ENCODE measurements at regions not wholly inside any gene's neighbourhood (a gene's known extent, or its start where the extent isn't known, plus 50 kb on each side); places are given as distances from the start of the nearest gene placed in this dataset.

DNA sequence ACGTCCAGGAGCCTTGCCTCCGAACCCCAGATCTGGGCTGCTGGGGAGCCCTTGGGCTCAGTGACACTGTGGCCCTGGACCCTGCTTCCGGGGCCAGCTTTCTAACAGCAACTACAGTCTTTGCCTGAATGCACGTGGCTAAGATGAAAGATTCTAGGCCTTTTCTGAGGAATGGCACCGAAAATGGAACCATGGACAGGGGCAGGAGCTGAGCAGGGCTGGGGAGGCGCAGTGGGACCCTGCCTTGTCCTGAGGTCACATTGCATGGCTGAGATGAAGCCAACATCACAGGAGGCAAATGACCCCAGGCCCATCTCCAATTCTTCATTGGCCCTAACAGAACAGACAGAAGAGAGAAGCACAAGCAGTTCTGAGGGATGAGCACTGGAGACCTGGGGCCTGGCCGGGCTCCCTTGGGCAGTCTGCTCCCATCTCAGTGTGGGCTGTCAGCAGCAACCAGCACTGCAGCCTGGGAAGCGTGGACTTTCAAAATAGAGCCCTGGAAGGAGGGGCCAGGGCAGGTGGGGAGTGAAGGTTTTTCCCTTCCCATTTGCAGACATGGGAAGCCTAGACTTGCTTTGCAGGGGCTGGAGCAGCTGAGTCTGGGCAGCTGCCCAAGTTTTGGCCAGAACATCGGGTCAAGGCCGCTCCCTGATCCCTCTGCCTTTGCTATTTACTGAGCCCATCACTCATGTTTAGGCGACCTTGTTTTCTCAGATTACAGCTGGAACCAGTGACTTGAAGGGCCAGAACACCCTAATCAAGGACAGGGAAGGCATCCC lies 114.4 kb upstream of the TCERG1L start:
- no peak for DNase-seq

DNA sequence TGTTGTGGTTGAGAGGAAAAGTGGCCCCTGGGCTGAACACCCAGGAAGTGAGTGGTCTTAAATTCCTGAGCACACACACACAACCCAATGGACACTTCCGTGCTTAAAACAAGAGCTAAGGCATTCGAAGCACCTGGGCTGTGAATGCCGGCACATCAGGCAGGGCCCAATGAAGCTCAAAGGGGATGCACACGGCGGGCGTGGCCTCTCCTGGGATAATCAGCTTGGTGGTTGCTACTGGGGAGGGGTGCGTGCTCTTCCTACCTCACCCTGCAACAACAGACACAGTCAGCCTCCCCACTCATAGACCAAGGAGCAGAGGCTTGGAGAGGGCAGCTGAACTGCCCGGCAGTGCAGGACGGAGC lies 115.0 kb upstream of the TCERG1L start:
- no peak for DNase-seq

DNA sequence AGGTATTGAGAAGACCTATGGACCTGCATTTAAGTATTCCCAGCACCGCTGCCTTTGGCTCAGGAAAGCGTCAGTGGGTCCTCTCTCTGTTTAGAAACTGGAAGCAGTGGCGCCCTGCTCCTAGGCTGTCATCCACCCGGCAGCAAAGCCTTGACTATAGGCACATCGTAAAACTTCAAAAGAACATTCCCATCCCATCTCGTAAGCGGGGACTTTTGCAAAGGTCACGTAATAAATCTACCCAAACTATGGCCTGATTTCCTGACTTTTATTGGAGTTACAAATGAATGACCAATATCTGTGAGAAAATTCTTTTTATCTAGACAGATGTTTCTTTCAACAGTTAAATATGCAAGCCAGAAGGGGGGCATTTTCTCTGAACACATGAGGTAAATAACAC lies 115.8 kb upstream of the TCERG1L start:
- no peak for DNase-seq

DNA sequence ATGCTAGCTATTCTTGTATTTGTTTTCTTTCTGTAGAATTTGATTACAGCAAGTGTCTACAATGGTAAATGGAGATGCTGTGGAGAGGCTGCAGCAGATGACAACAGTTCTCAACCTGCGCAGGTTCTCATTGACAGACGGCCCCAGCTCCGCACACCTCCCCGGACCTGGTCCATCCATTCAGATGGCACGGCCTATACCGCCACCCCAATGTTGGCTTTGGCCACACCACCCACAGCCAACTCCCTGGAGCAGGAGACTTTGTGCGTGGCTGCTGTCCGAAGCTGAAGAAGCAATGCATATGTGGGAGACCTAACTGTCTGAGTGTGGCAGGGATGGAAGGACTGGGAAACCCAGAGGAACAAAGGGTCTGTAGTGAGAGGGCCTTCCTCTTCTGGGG lies 116.4 kb upstream of the TCERG1L start:
- DNase-seq: no peak

DNA sequence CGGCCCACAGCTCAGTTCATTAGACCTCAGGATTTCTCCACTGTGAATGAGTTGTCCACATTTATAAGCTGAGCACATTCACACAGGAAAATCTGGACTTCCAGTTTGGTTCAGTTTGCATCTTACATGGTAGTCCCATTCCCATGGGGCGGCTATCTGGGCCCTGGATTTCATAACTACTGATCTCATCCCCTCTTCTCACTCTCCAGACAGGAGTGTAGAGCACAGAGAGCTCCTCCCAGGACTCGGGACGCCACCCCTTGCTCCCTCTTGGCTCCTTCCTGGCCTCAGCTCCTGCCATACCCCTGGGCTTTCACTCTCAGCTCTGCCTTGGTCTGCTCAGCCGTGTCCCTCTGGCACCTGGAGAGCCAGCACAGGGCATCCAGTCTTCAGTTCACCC lies 117.6 kb upstream of the TCERG1L start:
- DNase-seq: no peak

DNA sequence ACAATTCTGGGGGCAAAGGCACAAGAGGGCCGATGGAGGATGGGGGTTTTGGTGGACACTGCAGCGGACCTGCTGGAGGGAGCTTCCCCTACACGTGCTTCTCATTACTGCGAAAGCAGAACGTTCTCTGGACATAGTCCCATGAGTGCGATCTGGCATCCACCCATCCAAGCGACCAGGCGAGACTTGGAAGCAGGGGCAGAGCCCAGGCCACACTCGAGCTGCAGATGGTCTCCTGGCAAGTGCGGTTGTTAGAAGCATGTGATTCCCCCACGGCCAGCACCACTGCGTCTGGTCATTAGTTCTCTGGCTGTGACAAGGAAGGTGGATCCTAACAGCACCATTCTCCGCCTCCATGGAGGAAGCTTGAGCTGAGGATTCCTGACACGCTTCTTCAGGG lies 118.4 kb upstream of the TCERG1L start:
- DNase-seq: no peak

DNA sequence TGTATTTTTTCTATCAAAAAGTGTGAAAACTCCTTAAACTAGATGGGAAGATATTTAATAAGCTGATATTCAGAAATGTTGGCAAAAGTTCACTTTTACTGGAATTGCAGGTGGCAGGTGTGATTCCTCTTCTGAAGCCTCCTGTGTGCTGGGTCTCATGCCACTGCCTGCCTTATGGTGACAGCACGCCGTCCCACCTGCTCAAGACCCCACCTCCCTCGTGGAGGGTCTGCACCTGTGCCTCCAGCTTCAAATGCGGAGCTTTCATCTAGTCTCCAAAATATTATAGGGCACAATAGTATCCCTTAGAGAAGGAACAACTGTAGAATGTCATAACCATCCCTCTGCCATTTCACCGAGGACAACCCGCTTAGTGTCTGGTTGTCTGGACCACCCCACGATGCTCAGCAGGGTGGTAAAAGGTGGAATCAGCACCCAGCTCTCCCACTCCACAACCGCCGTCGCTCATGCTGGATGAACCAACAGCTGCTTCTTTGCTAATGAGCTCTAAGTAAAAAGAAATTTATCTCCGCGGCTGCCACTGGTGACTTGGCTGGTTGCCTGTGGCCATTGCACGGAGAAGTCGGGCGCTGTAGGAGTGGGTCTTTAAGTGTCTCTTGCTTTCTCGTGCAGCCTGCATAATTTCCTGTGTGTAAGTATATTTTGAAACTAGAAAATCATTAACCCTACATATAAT lies 119.3 kb upstream of the TCERG1L start:
- no peak for DNase-seq

DNA sequence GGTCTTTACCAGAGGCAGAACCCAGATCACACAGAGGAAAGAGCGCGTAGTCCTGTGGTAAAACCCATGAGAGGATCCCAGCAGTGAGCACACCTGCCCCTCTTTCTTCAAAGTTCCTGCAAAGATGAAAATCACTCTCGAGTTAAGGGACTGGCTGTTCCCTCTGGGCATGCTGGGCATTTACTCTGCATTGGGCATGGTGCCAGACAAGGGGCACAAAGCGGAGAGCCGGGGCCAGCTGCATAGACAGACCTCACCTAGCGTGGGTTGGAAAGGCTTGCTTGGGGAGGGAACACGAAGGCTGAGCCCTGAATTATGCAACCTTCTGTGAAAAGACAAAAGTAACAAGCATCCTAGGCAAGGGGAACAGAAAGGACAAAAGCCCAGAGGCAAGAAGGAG lies 120.0 kb upstream of the TCERG1L start:
- no peak for DNase-seq

DNA sequence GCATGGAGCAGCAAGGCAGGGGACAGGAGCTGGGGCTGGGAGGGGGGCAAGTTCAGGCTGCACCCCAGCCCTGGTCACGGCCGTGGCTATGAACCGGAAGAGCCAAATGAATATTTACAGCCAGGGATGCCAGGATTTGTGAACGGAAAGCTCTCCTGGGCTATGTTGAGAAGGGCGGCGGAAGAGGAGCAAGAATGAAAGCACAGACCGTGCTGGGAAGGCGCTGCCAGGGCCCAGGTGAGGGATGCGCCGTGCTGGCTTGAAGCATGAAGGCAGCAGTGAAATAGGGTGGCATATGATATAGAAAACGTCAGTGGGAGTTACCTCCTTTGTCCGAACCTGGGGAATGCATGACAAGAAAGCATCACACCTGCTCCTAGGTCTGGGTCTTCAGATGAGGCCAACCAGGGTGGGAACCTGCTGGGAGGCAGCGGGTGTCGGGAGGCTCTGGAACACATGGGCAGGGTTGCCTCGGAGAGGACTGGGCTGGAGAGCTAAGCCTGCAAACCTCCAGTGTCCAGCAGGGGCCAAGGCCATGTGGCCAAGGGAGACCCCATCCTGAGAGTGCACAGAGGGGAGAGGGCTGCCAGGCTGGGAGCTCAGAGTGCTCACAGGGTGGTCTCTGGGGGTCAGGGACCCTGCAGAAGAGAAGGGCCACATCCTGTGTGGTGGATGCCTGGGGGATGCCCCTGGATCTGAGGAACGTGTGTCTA lies 120.6 kb upstream of the TCERG1L start:
- no peak for DNase-seq

DNA sequence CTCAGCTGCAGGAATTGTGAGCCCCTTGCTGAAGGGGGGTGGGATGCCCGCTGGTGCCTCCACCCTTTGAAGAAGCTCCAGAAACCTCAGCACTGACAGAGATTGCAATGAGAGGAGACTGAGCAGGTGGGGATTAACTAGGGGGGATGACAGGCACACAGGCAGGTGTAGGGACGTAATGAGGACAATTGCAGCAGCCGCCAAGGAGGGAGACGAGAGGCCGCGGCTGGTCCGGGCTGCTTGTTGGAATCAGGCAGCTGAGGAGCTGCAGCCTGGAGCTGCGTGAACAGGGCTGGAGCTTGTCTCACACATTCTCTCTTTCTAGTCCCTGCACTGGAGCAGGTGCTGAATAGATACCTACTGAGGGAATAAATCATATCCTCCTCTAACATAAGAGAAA lies 122.0 kb upstream of the TCERG1L start:
- no peak for DNase-seq

DNA sequence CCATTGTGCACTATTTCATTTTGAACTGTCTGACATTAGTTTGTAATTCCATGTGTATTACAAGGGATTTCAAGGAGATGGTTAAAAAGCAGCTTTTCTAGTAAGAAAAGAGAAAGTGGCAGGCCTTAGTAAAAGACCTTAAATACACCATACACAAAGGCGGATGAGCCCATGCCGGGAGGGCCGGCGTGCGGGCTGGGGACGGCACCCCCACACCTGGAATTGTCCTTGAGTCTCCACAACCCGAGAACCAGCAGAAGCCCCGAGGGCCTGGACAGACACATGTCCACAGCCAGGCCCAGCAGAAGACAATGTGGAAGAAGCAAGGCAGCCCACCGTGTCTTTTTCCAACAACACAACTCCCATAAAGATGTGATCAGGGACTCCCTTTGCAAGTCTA lies 123.7 kb upstream of the TCERG1L start:
- DNase-seq: no peak

DNA sequence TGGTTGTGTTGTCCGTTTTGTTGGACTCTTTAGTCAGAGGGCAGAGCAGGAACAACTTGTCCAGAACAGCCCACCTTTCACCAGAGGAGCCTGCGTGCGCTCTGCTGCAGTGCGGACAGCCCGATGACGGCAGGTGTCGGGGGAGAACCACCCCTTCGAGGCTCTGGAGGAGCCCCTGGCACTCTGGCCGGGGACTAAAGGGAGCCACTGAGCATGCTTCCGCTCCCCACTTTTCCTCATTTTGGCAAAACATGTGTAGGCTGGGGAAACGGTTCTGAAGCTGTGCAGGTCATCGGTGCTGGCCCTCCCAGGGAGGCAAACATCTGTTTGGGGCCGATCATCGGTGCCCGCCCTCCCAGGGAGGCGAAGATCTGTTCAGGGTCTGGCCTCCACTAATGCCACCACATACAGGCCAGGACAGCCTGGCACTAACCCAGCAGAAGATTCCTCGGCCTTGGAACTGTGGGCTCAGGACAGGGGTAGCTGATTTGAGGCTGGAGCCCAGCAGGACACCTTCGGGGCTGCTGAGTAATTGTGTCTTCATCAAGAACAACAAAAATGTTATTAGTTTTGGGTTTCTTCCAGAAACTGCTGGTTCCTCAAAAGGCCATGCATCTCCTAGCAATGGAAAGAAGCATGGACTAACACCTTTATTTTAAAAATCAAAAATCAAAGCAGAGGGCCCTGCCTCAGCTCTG lies 124.4 kb upstream of the TCERG1L start:
- no peak for DNase-seq

DNA sequence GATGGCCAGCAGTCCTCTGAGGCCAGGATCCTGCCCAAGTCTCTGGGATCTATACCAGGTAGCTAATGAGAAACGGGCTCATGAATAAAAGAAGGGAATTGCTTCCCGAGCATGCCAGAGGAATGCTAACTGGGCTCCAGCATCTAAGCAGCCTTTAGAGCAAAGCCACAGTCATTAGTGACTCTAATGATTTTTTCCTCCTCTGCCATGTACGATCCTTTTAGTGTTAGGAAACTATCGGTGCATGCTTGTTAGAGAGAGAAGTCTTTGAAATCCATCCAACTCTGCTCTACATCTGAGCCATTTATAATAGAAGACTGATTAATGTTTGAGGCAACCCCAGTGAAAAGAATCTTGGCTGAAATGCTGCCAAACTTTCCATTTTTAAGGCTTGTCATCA lies 124.9 kb upstream of the TCERG1L start:
- no peak for DNase-seq

DNA sequence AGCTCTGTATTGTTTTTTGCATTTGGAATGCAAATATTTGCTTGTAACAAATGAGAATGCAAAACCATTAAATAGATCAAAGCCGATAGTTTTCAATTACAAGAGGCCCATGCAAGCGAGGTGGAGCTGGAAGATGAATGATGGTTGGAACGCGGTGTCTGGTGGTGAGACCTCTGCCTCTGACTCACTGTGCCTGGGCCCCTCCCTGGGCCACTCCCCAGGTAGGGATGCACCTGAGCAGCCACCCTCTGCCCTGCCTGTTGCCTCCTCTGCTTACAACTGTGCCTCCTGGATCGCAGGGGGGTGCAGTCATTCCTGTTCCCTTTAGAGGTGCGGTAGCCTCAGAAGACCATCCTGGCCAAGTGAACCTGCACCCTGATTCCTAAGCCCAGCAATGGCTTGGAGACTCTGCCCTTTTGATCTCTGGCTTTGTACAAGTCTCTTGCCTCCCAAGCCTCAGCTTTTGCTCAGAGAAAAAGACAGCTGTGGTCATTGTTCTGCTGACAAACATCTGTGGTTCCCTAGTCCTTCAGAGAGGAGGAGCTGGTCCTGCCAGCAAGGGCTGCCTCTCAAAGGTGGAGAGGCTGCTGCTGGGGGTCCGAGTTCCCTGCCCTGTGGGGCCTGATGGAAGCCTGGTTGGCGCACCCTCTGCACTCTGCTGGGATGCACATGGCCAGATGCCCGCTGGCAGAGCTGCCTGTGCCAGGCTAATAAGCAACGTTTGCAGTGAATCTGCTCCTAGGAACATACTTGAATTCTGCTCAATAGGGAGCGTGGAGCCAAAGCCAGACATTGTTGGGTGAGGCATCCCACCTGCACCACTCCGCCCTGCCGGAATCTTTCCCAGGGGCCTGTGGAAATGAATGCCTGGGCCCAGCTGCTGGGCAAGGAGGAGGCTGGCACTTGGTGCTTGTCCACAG lies 126.3 kb upstream of the TCERG1L start:
- no peak for DNase-seq

DNA sequence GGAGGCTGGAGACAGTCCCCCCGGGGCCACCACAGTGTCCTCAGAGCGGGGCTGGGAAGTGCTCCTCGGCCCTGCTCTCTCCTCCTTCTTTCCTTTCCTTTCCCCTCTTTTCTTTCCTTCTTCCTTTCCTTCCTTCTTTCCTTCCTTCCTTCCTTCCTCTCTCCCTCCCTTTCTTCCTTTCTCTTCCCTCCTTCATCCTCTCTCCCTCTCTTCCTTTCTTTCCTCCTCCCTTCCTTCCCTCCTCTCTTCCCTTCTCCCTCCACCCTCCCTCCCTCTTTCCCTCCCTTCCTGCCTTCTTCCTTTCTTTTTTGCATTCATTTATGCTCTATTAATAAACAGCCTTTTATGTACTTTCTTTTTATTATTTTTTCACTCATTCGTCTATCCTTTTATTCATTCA lies 127.1 kb upstream of the TCERG1L start:
- no peak for DNase-seq

DNA sequence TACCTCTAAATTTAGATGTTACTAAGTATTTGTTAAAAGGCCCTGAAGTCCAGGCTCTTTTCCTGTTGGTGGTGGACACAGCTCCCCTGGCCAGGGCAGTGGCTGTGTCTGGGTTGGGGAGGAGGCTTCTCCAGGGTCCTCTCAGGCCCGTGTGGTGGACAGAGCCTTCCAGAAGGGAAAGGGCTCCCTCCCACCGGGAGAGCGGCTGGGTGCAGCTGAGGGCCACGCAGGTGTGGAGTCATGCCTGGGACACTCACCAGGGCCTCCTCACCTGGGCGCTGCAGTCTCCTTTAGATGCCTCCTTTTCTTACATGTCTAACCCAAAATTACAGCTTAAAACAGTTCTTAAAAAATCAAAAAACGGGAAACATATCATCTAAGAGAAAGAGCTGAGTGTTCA lies 128.2 kb upstream of the TCERG1L start:
- no peak for DNase-seq

DNA sequence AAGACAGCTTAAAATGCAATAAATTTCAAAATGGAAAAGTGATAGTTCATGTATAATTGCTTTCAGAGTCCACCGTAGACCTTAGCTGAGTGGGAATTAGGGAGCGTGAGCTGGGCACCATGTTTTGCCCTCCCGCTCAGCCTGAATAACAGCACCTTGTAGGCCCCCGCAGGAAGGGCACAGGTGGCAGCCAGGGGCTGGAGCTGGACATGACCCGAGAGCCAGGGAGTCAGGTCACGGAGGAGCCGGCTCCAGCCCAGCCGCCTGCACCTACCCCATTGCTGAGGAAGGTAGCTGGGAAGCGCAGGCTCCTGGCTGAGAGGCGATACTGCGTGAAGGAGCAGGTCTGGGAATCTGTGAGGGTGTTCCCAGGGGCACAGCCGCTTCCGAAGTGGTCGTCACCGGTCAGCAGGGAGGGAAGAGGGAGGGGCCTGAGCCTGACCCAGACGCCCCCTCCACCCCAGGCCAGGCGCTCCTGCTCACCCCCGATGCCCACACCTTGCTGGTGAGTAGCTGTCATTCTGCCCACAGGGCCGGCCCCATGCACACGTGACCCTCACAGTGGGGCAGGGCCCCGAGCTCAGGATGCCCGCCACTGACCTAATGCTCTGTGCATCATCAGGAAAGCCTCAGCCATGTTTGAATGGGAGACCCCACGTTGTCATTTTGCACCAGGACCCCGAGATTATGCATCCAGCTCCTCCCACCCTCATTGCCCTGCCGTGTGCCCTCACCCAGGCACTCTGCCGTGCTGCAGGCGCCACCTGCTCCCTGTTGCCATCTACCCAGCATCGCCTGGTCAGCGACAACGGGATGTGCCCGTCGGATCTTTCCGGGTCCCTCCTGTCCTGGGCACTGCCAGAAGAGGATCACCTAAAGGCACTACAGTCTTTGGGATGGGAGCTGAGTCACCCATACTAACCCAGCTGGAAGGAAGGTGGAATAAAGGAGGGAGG lies 129.2 kb upstream of the TCERG1L start:
- no peak for DNase-seq

DNA sequence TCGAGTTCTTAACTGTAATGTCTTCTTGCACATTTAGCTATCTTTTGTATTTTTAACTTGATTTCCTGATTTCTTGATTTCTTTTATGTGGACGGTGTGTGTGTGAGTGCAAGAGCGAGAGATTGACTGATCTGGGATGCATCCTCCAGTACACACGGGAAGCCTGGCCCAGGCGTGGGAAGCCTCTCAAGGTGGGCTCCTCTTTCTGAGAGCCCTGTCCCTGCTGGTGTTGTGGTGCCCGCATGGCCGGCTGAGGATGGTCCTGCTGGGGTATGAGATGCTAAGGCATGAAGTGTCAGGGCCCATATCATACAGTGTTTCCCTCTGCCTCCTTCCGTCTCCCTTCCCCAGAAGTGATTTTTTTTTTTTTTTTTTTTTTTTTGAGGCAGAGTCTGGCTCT lies 130.8 kb upstream of the TCERG1L start:
- no peak for DNase-seq

DNA sequence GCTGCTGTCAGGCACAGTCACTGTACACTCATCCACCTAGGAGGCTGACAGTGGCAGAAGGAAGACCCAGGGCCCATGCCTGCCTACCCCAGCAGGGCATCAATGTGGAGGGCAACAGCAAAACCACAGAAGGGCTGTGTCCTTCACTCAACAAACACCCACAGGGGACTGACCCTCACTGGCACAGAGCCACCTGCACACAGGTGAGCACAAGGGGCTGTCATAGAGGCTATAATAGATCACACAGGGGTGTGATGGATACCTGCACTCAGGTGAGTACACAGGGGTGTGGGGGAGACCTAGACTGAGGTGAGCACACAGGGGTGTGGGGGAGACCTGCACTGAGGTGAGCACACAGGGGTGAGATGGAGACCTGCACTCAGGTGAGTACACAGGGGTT lies 132.8 kb upstream of the TCERG1L start:
- no peak for DNase-seq

DNA sequence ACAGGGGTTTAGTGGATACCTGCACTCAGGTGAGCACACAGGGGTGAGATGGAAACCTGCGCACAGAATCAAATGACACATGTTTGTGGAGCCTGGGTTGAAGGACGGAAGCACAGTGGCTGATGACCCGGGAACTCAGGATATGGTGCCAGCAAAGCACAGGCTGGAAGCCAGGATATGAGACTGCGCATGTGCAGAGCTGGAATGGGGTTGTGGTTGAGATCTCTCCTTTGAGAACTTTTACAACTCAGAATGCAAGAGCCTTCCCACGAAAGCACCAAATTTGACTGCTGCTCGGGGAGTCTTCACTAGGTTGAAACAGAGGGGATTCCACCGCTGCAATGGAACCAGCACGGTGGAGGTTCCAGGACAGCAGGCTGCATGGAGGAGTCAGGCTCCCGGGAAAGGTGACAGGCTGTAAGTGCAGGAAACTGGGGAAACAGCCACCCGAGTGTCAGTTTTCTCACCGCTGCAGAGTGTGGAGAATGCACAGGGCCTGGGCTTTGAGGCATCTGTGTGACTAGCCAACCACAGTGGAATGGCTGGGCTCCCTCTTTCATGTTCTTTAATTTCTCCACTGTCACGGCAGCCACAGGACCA lies 133.4 kb upstream of the TCERG1L start:
- no peak for DNase-seq

DNA sequence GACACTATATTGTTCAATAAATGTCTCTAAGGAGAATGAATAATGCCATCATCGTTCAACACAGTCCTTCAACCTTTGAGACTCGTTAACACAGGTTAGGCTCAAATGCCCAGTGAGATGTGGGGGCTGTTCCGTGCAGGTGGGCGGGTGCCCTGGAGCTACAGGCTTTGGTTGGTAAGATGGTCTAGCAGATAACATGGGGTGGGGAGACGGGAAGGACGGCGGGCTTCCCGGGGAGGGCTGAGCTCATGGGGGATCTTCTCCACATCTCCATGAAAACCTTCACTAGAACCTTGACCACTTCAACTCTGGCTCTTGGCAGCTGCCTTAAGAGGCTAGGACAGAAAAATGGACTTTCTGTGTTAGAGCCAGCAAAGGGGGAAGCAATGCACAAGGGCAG lies 134.1 kb upstream of the TCERG1L start:
- DNase-seq: no peak
